NCI-H345 (cell line): ENCODE measurements at regions not wholly inside any gene's neighbourhood (a gene's known extent, or its start where the extent isn't known, plus 50 kb on each side); places are given as distances from the start of the nearest gene placed in this dataset.

Experiments used
- DNase-seq: peaks from one replicate; lab custom pipeline; 2025; lab: John Stamatoyannopoulos, UW

- no peak for DNase-seq
Observed at GRCh38 chr1:55931081-55931940, 648.1 kb downstream of the PLPP3 start.

GRCh38 chr1:55929652-55930051, 649.7 kb downstream of the PLPP3 start:
- DNase-seq, result no peak

- DNase-seq, result no peak
Observed at GRCh38 chr1:55928576-55928975, 650.8 kb downstream of the PLPP3 start.

- no peak for DNase-seq
Observed at GRCh38 chr1:55927702-55928290, 651.6 kb downstream of the PLPP3 start.

- no peak for DNase-seq
Observed at GRCh38 chr1:55926906-55927471, 652.4 kb downstream of the PLPP3 start.

- DNase-seq, result no peak
Observed at GRCh38 chr1:55916907-55917306, 662.5 kb downstream of the PLPP3 start.

- no peak for DNase-seq
Observed at GRCh38 chr1:55916481-55916880, 662.9 kb downstream of the PLPP3 start.

- no peak for DNase-seq
Observed at GRCh38 chr1:55913565-55913964, 665.8 kb downstream of the PLPP3 start.

- no peak for DNase-seq
Observed at GRCh38 chr1:55912438-55912837, 666.9 kb downstream of the PLPP3 start.

GRCh38 chr1:55904541-55904940, 674.8 kb downstream of the PLPP3 start:
- DNase-seq, result no peak

GRCh38 chr1:55898181-55898580, 681.2 kb downstream of the PLPP3 start:
- DNase-seq, result no peak

- DNase-seq, result no peak
Observed at GRCh38 chr1:55896210-55896609, 681.0 kb upstream of the USP24 start.

GRCh38 chr1:55894521-55894920, 679.4 kb upstream of the USP24 start:
- no peak for DNase-seq

- no peak for DNase-seq
Observed at GRCh38 chr1:55893155-55893554, 678.0 kb upstream of the USP24 start.

- no peak for DNase-seq
Observed at GRCh38 chr1:55888685-55889317, 673.6 kb upstream of the USP24 start.

- DNase-seq, result no peak
Observed at GRCh38 chr1:55886856-55887712, 671.9 kb upstream of the USP24 start.

GRCh38 chr1:55885619-55886018, 670.5 kb upstream of the USP24 start:
- no peak for DNase-seq

GRCh38 chr1:55882931-55883330, 667.8 kb upstream of the USP24 start:
- DNase-seq, result no peak

GRCh38 chr1:55879346-55879745, 664.2 kb upstream of the USP24 start:
- DNase-seq, result no peak

- DNase-seq, result no peak
Observed at GRCh38 chr1:55877437-55878232, 662.5 kb upstream of the USP24 start.
